ENCODE measurements at regions not wholly inside any gene's neighbourhood (a gene's known extent, or its start where the extent isn't known, plus 50 kb on each side); places are given as distances from the start of the nearest gene placed in this dataset.

DNA sequence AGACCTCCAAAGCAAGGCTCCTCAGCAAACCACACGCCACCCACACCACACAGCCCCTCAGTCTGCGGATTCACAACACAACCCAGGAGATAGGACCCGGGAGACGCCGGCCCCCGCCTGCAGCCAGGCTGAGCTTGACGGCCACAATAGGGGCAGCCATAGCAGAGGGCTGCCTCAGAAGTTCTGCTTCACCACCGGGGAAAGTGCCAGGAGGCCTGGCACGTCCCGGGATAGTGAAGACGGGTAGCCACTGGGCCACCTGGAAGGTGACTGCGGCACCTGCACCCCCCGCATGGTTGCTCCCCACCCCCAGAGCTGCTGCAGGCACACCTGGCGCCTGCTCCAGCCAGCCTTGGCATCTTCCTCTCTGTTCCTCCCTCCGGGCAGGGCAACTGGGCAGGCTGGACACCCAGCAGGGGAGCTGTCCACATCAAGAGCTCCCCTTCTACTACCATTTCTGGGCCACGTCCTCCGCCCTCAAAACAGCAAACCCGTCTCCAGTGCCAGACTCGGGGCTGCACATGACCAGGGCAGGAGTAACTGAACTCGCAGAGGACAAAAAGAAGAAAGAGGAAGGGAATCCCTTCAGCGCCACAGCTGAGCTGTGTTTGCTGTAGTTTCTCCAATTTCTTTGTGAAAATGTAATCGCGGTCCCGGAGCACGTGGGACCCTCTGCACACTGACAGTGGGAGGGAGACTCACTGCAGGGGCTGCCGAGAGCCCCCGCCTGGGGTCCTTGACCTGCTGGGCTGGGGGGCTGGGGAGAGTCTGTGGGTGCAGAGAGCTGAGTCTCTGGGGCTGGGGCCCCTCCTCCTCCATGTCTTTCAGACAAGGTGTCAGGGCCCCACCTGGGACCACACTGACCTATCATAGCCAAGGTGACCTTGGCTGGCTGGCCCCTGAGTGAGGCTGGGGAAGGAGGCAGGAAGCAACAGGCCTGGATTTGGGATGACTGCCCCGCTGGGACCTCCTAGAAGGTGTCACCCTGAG is 74.2 kb upstream of the C14orf180 start:
- no peak for DNase-seq

DNA sequence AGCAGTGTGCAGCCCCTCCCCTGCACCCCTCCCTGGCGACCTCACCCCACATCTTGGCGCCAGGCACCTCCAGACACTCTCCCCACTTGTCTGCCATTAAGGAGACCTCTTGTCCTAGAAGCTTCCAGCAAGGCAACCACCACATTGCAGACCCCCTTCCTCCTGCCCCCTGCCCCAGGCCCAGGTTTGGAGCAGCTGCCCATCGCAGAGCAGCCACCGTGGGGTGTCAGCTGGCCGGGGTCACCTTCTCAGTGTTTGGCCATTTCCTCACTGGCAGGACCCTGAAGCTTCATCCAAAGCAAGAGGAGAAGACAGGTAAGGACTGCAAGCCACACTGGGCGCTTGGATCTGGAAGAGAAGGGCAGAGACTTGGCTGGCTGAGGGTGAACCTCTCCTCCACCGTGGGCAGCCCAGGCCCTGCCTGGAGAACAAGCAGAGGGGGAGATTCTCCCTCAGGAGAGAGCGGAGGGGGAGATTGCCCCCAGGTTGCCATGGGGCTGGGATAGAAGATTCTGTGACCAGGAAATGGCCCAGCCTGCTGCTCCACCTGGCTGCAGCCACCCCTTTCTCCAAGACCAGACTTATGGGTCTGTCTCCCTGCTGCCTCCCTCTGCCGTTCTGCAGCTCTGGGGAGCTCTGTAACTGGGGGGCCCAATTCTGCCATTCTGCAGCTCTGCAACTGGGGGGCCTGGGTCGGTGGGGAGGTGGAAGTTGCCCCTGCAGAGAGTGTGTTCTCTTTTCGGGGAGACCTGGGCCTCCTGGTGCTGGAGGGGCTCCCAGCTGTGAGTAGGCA is 72.9 kb upstream of the C14orf180 start:
- no peak for DNase-seq

GRCh38 chr14:104507443-104507842 is 72.1 kb upstream of the C14orf180 start:
- no peak for DNase-seq

GRCh38 chr14:104509673-104510072 is 69.9 kb upstream of the C14orf180 start:
- no peak for DNase-seq

- DNase-seq: no peak
Measured at GRCh38 chr14:104510216-104510615, 69.3 kb upstream of the C14orf180 start.

DNA sequence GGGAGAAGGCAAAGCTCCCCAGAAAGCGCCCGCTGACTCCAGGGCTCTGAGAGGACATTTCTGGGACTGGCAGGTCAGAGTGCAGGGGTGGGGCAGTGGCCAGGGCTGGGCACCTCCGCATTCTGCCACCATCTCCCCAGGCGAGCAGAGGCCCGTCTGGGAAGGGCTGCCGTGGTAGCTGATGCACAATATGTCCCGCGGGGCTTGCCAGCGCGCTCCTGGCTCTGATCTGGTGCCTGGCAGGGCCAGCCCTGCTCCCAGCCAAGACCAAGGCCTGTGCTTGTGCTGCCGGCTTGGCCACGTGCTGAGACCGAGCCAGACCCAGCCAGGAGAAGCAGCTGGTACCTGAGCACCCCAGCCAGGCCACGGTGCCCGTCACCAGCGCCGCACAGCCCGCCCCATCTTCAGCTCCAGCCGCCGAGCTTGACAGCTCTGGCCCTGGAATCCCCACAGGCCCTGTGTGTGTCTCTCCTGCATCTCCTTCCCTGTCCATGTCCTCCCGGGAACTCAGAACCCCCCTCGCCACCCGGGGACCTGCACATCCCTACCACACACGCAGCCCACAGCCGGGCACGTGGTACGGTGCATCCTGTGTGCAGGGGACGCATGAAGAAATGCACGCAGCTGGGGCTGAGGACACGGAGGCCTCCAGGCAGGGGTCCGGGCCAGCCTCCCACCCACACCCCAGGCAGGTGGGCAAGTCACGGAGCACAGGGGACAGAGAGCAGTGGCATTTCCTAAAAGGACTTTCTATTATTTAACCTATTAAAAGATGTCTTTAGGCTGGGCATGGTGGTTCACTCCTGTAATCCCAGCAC is 68.6 kb upstream of the C14orf180 start:
- DNase-seq: no peak

- DNase-seq: no peak
Measured at GRCh38 chr14:104512061-104512460, 67.5 kb upstream of the C14orf180 start.

DNA sequence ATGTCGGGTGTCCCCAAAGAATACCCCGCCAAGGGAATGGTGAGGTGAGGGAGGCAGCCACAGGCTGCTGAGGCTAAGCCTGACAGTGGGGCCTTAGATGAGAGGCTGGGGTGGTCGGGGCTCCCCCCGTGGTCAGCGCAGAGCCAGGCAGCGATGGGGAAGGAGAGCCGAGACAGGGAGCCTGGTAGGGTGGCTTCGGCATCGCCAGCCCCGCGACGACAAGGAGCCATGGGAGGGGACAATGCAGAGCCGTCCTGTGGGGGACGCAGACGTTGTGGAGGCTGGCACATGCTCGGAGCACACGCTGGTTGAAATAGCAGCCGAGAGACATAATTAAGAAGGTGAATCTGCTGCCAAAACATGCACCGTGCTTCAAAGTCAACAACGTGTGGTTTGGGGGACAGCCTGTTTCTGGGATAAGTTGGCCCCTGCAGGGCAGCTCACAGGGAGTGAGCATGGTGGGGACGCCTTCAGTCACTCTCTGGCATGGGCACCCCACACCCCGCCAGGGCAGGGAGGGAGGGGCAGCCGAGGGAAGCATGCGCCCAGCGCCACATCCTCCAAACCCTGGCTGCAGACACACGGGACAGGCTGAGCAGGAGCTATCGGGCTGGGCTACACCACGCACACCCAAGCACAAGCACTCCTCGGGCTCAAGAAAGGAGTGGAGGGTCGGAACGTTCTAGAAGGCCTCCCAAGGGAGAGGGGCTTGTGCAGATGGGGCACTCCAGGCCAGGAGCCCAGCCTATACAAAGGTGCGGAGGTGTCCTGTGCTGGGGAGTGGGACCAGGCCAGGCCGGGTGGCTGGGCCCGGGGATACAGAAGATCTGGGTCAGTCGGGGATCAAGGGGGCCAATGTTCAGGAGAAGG is 66.6 kb upstream of the C14orf180 start:
- no peak for DNase-seq

DNA sequence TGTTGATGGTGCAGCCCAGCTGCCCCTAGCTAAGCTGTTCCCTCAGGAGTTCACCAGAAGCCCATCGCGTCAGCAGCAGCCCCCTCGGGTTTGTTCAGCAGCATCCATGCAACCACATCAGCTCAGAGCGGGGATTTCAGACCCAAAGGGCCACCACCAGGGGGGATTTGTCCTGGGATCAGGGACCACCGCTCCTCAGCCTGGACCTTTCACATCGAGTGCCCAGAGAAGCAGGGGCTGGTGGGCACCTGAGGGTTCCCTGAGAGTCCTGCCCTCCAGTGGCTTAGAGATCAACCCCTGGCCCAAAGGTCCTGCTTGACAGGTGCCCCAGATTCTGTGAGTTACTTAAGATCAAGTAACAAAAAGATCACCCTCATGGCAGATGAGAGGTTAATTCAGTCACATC is 65.9 kb upstream of the C14orf180 start:
- no peak for DNase-seq

- no peak for DNase-seq
Measured at GRCh38 chr14:104514156-104514848, 65.3 kb upstream of the C14orf180 start.

- DNase-seq: no peak
Measured at GRCh38 chr14:104515059-104515810, 64.3 kb upstream of the C14orf180 start.

DNA sequence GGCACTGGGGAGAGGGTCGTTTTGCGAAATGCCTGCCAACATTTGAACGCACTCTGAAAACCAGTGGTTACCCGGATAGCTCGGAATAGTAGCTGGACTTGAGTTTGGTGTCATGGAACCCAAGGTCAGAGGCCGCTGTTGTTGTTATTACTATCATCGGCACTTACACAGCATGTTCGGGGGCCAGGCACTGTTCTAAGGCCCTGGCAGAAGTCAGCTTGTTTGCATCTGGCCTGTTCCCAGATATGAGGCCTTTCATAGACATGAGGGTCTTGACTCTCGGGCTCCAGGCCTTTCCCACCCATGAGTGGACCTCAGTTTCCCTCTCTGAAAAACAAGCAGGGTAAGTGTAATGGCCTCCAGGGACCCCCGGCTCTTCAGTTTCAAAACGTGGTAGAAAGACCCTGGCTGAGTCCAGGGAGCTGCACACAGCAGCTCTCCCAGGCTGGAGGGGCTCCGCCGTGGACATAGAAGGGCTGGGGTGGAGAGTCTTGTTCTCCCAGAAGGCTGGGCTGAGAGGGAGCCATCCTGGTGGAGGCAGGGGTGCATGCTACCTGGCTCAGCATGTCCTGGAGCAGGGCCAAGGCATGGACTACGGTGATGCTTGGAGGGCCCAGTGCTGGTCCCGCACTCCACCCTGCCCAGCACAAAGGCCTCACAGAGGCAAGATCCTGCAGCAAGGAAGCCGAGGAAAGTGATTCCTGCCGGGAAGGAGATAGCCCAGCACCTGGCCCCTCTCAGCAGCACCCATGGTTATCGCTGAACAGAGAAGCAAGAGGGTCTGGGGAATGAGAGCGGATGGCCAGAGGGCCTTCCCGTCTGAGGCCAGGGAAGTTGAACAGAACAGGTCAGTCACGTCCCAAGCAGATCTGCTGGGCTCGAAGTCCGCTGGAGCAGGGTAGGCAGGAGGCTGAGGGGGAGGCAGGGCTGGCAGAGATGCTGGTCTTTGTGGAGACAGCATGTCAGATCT is 63.5 kb upstream of the C14orf180 start:
- DNase-seq: no peak

- no peak for DNase-seq
Measured at GRCh38 chr14:104516906-104517305, 62.7 kb upstream of the C14orf180 start.

DNA sequence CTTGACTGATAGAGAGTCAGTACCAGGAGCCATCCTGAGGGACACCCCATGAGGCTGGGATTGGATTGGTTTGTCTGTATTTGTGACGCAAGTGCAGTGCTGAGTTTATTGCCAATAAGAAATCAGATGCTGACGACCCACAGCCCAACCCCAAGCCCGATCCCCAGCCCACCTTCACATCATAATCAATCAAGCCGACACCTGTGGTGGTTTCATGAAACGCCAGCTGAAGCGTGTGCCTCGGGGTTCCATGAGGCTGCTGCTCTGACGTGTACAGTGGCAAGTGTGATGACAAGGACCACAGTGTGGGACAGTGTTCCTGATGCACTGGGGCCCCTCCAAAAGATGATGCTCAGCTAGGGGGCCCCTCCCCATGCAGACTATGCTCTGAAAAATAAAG is 62.1 kb upstream of the C14orf180 start:
- no peak for DNase-seq

DNA sequence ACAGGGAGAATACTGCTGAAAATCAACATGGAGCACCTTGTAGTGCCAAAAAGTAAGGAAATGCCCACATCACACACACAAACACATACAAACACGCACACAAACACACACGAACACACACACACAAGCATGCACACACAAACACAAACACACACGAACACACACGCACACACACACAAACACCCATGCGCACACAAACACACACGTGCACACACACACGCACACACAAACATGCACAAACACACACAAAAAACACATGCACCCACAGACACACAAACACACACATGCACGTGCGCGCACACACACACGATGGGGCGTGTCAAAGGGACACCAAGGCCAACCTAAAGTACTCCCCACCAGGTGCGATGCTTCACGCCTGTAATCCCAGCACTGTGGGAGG is 61.7 kb upstream of the C14orf180 start:
- no peak for DNase-seq

DNA sequence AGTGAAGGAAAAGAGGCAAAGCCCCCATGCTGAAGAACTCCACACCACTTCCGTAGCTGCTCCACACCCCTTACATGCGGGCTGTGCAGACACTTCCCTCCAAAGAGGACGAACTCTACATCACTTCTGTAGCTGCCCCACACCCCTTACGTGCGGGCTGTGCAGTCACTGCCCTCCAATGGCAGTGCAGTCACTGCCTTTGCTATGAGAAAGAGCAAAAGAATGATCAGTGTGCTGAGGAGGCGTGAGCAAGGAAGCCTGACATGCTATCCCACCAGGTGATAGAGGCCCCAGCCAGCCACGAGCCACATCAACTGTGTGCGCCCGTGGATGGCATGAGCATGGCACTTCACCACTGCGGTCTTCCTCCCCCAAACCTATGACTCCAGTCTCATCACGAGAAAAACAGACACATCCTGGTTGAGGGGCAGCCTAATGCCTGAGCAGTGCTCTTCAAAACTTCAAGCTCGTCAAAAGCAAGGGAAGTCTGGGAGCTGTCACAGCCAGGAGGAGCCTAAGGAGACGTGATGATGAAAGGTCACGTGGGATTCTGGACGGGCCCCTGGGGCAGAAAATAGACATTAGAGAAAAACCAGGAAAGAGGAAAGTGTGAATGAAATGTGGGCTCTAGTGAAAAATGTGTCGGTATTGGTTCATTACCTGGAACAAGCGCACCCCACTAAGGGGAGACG is 60.8 kb upstream of the C14orf180 start:
- DNase-seq: no peak

GRCh38 chr14:104519721-104520120 is 59.8 kb upstream of the C14orf180 start:
- DNase-seq: no peak

GRCh38 chr14:104520620-104521410 is 58.7 kb upstream of the C14orf180 start:
- DNase-seq: no peak

Measured in effector CD4-positive, alpha-beta T cell (primary cell).